ENCODE measurements at regions not wholly inside any gene's neighbourhood (a gene's known extent, or its start where the extent isn't known, plus 50 kb on each side); places are given as distances from the start of the nearest gene placed in this dataset.
A peak's percentile ranks its signal among the peaks of the same experiment; 100 is the strongest.

GRCh38 chr2:191738003-191738402, 60.1 kb downstream of the NABP1 start:
- no peak for DNase-seq

DNA sequence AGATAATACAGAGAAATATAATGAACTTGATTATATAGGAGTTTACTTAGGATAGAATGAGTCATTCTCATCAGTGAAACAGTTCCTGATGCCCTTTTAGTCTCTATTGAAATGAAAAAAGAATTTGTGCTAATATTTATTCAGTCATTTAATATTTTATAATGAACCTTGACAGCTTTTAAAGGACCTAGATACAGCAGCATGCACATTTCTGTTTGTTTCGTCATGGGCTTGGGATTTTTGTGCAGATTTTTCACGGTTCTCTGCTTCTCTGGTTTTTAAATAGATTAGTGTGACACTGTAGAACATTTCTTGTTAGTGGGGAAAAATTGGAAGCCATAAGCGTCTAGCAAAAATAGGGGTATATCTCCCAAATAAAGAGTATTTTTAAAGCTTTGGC, 60.7 kb downstream of the NABP1 start:
- DNase-seq: no peak

- no peak for DNase-seq
These were observed 61.3 kb downstream of the NABP1 start for GRCh38 chr2:191739194-191739593.

DNA sequence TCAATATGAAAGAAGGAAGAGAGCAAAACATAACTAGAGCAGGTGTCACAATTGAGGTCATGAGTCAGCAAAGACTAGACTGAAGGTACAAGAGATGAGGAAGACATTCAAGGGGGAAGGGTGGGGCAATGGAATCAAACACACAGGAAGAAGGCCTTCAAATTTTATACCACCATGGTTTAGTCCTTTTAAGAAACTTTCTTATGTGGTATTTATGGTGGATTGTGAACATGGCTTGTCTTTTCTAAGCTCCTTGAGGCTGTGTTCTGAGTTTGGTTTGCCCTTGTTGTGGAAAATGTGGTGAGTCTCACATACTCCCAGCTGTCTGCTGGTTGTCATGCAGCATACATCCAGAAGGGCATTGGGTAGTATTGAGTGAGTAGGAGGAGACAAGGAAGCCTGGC, 62.1 kb downstream of the NABP1 start:
- no peak for DNase-seq

DNA sequence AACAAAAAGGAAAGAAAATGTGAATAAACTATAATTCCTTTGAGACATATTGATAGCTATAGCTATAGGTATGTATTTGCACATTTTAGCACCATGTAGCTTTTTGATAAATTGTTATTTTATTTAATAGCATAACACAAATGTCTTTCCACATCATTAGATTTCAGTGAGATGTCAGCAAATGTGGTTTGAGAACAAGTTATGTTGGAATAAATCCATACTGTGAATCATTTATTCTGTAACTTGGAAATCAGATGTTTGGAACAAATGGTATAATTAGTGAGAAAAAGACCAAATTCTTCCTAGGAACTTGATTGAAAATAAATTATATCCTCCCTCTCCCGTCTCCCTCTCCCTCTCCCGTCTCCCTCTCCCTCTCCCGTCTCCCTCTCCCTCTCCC, 62.8 kb downstream of the NABP1 start:
- no peak for DNase-seq

DNA sequence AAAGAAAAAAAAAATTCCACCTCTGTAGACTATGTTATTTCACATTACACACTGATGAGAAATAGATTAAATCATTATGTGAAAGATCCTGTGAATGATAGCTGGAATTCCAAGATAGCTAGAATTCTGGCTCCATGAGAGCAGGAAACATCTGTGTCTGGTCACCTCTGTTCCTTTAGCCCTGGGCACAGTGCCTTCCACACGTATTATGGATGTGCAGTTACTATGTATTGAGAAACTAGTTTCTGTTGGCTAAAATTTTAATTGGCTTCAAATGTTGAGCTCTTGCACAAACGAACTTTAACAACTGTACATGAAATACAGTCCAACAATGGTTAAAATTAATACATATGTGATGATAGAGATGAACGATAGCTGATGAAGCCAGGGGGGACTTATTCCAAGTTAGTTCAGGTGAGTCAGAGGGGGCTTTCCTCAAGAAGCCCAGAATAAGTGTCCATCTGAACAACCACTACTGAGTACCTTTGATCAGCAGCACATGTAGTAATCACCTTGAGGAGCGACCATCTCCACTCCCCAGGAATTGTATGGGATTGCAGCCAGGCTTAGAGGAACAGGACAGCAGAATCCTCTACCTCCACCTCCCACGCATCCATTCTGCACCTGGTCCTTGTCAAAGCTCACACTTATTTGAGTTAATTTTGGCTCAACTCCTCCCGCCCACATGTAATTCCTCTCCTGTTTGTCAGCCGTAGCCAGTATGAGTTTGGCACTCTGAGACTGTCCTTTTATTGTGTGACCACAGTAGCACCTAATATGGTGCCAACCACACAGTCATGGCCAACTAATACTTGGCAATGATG, 68.6 kb downstream of the NABP1 start:
- no peak for DNase-seq

GRCh38 chr2:191747170-191747530, 69.2 kb downstream of the NABP1 start:
- DNase-seq: no peak

GRCh38 chr2:191748059-191748461, 70.1 kb downstream of the NABP1 start:
- DNase-seq: no peak

GRCh38 chr2:191748528-191749180, 70.7 kb downstream of the NABP1 start:
- DNase-seq: no peak

DNA sequence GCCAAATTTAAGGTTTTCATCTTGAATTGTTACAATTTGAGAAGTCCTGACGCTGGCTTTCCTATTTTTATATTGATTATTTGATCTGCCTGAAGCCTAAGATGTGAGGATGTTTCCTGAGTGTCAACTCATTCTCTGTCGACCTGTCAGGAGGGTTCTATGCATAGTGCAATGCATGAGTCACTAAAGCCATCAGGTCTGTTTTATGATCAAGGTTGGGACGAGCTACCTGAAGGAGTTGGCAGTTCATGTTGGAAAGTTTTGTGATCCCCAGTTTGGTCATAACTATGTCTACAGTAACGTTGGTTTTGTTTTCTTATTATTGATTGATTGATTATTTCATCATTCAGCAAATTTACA, 71.2 kb downstream of the NABP1 start:
- DNase-seq: no peak

DNA sequence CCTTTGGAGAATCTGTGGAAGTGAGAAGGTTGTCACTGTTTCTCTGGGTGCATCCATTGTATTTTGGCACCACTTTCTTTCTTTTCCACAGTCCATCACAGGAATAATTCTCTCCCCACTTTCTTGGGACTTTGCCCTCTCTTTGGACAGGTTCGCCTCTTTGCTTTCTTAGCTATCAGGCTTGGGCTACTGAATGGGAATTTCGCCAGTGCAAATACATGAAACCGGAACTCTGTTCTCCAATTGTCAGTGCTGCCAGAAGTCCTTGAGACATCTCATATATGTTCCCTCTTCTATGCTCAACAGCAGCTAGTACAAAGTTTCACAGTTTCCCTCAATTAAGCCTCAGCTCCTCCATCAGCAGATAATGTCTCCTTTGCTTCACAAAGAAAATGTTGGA, 76.2 kb downstream of the NABP1 start:
- DNase-seq: no peak

- DNase-seq: no peak
These were observed 78.8 kb downstream of the NABP1 start for GRCh38 chr2:191756761-191757160.

GRCh38 chr2:191757208-191757607, 79.3 kb downstream of the NABP1 start:
- no peak for DNase-seq

DNA sequence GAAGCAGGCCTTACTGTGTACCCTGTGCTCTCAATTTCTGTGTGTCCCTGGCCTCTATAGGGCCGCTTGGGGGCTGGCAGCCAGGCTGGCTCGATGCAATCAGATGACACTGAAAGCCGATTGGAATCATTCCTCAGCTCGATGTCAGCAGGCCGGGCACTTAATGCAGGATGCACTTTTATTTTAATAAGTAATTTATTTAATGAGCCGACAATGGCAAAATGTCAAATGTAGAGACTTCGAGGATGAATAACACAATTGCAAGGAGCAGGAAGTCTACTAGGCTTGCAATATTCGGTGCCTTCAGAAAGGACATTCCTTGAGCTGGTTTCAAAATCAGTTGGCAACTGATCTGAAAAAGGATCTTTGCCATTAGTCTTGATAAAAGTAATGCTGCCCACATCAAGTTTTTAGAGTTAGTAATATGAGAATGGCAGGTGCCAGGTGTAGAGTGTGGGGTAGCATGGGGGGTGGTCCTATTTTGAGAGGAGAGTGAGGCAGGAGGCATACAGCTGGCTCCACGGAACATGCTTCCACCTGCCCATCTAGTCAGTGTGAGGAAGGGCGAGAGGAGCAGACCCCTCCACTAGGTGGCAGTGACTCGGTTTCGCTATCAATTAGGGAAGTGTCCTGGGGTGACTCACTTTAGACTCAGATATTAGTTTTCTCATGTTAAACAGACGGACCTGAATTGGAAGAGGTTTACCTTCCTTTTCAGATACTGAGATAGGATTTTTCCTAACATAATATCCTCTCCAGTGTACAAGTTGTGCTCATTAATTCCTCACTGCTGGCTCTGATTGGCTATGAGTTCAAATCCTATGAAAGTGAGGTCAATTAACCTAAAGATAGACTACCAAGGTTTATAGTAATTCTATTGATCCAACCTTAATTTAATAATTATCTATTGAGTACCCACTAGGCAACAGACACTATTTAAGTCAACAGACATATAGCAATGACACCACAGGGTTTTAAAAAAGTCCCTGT, 80.9 kb downstream of the NABP1 start:
- peak; percentile 40 for DNase-seq

GRCh38 chr2:191759680-191760079, 81.7 kb downstream of the NABP1 start:
- DNase-seq: no peak

- DNase-seq: no peak
These were observed 82.8 kb downstream of the NABP1 start for GRCh38 chr2:191760655-191761262.

- no peak for DNase-seq
These were observed 73.8 kb downstream of the CAVIN2 start for GRCh38 chr2:191773136-191773535.

DNA sequence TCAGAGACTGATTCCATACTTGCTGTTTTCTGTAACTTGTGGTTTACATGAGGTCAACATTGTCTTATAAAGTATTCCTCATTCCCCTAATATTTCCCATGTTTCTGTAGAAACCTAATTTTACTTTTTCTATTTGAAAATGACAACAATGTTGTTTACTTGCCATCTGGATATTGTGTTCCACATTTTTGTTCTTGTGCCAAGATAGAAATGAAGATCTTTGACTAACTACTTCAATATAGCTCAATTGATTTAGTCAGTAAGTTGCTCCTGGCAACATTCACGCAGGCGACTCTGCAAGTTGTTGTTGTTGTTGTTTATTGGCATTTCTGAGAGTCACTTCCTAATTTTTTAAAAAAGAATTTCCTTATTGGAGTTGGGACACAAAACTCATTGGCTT, 69.5 kb downstream of the CAVIN2 start:
- DNase-seq: no peak

GRCh38 chr2:191778041-191778440, 68.8 kb downstream of the CAVIN2 start:
- no peak for DNase-seq

GRCh38 chr2:191782351-191782750, 64.5 kb downstream of the CAVIN2 start:
- DNase-seq: no peak

GRCh38 chr2:191783416-191783815, 63.5 kb downstream of the CAVIN2 start:
- no peak for DNase-seq
